HT1080 (cell line): ENCODE measurements at regions not wholly inside any gene's neighbourhood (a gene's known extent, or its start where the extent isn't known, plus 50 kb on each side); places are given as distances from the start of the nearest gene placed in this dataset.
A peak's percentile ranks its signal among the peaks of the same experiment; 100 is the strongest.
"Not testable (repeated sequence)": the region's sequence is repeated elsewhere in the genome, so short reads cannot be mapped to it uniquely, and the experiment has no call there.

Experiments used
- DNase-seq: peaks from one replicate; pipeline ENCODE4 v3.0.0-alpha.2; 2015; ENCODE audit warnings: low read depth

DNA sequence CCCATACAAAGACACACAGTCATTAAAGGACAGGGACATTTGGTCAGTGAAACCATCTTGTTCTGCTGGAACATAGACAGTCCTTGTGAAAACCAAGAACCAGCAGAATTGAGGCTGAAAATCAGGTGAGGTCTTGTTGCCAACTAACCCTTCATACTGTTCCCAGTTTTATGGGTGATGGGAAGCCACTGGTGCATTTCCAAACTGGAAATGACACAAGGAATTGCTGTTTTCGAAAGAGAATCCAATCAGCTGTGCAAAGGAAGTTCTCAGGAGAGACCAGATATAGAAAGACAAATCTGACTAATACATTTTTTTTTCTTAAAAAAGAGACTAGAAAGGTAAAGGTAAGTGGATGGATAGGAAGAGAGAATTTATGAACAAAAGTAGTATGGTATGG, 948.2 kb downstream of the TSN start:
- DNase-seq = no peak

DNA sequence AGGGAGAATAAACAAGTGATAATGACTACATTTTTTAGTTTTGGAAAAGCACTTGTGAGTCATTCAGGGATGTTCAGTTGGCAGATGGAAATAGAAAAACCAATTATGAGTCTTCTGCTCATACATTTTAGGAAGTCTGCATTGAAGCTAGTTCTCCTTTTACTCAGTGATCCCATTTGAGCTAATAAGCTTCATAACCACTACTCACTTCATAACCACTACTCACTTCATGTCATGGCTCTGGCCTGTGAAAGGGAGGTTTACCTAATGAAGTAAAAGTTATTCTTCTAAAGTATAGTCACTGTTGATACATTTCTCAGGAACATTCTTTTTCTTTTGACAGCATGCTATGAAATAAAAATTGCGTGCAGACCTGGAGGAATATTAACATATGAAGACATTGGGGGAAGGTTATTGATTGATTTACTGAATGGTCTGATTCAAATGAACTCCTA, 948.7 kb downstream of the TSN start:
- peak; percentile 8 for DNase-seq

DNA sequence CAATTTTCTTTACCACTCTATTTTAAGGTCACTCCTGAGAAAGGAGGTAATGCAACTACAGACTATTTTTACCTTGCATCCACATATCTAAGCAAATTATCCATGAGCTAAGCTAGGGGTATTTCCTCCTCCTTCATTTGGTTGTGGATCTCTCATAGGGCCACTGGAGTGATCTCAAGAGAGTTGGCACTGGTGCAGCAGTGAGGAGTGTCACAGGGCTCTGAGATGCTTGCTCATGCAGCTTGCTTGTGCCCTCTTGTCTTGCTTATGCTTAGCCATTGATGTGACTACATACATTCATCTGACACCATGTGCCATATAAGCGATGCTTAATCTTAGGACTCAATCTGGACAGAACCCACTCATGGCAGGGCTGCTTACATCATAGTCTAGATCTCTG, 950.3 kb downstream of the TSN start:
- DNase-seq = no peak

DNA sequence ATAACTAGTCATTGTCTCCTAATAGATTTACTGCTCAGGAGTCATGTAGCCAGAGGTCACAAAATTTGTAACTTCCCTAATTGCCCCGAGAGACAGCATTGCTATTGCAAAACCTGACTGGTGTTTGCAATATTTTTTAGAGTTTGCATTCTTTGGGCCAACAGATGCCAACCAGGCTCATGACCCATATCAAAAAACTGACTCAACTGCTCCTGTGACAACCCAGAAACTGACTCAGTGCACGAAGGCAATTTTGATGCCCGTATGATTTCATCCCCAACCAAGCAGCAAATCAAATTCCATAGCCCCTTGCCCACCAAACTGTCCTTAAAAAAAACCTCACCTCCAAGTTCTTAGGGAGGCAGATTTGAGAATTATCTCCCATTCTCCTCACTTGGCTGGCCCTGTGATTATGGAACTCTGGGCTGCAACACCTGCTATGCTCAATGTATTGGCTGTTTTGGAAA, 951.3 kb downstream of the TSN start:
- no peak for DNase-seq

DNA sequence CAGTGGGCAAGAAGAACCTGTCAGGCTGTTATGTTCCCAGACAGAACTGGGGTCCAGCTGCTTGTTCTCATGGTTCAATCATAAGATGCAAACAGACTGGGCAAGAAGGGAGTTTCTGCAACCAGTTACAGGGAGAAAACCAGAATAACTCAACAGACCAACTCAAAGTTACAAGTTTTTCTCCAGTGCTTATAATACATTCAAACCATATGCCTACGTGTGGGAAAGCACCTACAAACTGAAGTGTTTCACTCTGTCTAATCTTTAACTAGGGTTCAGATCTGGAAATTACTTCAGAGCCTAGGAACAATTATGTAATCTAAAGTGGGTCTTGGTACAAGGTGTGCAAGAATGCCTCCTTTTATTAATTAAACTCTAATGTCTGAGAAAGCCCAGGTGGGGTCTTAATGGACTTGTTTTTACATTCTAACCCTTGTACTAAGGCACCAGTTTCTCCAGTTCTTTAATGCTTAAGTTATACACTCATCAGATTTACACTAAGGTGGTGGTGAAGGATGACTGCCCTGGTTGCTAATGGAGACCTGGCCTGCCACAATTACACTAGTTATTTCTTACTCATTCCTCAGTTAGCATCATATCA, 951.9 kb downstream of the TSN start:
- peak; percentile 4 for DNase-seq

DNA sequence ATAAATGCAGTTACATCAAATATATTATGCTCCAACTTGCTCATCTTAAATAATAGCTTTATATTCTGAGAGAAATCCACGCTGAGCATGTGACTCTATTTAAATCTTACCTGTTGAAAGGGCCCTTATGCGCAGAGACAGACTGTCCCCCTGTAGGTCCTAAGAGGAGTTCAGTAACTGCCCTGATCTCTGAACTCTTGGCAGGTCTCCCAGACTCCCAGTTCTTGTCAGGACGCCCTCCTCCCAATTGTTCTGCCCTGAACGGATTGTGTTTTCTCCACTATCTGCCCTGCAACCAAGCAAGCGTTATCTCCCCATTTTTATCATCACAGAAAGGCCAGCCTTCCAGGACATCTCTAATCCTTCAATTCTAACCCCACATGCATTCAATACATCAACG, 954.6 kb downstream of the TSN start:
- DNase-seq = no peak

DNA sequence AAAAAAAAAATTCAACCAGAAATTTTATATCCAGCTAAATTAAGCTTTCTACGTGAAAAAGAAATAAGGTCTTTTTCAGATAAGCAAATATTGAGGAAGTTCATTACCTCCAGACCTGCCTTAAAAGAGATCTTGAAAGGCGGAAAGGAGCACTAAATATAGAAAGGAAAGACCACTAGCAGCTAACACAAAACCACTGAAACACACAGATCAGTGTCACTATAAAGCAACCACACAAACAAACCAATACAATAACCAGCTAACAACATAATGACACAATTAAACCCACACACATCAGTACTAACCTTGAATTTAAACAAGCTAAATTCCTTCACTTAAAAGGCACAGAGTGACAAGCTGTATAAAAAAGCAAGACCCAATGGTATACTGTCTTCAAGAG, 958.3 kb downstream of the TSN start:
- DNase-seq = no peak

DNA sequence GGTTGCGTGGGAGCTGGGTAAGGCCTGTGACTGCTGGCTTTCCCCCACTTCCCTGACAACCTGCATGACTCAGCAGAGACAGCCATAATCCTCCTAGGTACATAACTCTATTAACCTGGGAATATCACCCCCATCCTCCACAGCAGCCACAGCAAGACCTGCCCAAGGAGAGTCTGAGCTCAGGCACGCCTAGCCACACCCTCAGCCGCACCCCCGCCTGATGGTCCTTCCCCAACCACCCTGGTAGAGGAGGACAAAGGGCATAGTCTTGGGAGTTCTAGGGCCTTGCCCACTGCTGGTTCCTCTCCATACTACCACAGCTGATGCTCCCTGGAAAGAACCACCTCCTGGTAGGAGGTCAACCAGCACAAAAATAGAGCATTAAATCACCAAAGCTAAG, 965.4 kb downstream of the TSN start:
- not testable (repeated sequence) for DNase-seq

DNA sequence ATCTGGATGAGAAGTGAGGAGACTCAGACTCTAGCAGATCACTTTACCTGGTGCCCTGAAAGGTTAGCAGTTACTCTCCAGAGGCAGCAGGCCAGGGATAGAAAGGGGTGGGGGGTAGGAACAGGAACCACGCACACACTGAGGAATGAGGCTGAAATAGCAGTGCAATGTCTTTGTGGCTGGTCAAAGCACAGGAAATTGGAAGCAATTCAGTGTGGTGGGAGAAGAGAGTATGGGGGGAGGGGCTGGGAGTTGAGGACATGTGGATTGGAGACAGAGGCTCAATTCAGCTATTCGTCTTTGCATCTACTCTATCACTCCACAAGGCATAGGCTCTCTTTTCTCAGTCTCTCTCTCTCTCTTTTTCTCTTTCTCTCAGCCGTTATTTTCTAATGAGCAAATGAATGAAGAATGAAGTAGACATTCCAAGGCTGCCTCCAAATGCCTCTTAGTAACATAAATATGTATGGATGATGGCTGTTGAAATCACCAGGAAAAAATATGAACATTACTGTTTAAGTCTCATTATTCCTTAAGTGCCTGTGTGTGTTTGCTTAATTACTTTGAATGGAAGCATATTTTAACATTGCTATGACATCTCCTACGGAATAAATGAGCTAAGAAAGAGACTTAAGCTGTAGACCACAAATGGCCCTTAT, 979.4 kb downstream of the TSN start:
- DNase-seq = peak; percentile 77

DNA sequence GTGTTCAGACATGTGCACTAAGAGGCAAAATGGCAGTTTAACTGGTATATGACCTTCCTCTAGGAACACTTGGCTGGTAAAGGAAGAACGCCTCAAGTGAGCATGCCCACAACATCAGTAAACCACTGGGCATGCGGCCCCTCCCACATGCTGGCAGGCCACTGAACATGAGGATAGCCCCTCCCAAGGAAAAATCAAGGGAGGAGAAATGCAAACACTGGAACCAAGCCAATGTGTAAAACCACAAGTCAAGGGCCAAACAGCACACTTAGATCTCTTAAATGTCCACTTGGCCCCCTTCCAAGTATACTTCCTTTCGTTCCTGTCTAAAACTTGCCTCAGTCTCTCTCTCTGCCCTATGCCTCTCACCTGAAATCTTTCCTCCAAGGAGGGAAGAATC, 980.8 kb downstream of the TSN start:
- DNase-seq = peak; percentile 56

DNA sequence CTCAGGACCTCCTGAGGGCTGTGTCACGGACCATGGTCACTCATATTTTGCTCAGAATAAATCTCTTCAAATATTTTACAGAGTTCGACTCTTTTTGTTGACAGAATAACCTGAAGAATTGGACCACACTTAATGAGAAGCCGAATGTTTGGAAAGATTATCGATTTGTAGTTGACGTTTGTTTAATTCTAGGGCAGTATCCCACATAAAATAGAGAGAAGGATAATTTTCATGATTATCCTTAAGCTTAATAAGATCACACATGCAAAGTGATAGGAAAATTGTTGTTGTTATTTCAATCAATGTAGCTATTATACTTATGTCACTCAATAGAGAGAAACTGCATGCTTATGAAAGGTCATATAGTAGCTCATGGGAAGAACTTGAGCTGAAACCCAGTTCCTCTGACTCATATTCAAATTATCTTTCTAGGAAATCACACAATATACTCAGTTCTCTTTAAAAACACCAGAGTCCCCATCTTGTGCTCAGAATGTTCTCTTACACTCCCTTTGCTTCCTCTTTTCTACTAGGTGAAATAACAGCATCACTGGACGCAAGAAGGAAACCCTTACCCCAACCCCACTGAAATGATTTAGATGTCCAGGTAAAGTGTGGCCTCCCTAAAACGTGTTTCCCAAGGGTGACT, 982.1 kb downstream of the TSN start:
- DNase-seq = peak; percentile 55

DNA sequence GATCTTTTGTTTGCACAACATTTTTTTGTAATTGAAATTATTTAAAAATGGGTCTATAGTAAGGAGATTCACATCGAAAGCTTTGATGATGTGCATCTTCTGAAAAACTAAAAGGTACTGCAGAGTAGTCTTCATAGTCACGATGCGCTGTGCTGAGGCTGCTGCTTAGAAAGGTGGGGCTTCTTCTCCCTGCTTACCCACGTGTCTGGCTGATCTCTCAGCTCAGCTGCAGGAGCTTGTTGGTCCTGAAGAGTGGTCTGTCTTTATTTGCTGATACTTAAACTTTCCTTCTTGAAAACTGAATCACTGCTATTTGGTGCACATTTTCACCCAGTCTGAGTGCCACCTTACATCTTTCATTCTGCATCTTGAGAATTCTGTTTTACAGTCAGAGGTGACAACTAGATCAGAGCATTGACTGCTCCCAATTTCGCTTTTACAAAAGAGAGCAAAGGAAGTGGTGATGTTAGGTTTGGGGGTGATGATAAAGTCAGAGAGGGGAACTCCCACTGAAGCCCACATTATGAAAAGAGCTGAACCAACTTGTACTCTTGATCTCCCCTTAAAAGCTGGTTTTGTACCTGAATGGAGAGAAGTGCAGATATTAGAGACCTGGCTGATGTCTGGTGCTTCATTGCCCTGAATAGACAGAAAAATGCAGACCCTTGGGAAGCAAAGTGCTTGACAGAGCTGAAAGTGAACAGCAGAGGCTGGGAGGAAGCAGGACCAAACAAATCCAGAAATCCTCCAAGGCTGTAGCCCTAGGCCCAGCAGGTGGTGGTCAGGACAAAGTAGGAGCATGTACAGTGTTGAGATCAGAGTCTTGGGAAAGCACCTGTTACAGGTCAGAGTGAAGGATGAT, 984.5 kb downstream of the TSN start:
- no peak for DNase-seq

DNA sequence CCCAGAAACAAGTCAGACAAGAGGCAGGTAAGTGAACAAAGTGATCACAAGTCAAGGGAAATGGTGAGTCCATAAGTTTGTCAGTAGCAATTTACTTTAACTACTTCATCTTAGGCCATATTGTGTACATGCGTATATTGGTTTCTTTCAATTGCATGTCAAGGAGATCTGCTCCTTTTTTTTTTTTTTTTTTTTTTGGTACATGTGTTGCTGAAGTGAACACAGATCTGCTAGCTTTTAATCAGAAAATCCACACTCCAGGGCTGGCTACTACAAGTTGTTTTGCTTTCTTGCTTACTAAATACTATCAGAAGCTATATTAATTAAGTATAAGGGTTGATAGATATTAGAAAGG, 985.1 kb downstream of the TSN start:
- no peak for DNase-seq

DNA sequence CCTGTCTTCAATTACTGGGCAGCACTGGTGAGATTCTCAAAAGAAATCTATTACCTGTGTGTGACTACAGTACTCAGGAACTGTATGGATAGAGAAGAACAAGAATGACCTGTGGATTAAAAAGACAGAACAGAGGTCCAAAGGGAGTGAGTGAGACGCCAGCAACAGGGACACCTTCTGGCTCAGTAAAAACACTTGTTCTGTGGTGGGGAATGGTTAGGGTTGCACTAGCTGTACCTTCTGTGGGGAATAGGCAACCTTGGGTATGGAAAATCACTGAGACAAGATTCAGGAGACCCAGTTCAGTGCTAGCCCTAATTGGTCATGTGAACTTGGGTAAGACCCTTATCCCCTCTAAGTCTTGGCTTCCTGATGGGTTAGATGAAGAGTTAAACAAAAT, 986.0 kb downstream of the TSN start:
- DNase-seq = no peak

DNA sequence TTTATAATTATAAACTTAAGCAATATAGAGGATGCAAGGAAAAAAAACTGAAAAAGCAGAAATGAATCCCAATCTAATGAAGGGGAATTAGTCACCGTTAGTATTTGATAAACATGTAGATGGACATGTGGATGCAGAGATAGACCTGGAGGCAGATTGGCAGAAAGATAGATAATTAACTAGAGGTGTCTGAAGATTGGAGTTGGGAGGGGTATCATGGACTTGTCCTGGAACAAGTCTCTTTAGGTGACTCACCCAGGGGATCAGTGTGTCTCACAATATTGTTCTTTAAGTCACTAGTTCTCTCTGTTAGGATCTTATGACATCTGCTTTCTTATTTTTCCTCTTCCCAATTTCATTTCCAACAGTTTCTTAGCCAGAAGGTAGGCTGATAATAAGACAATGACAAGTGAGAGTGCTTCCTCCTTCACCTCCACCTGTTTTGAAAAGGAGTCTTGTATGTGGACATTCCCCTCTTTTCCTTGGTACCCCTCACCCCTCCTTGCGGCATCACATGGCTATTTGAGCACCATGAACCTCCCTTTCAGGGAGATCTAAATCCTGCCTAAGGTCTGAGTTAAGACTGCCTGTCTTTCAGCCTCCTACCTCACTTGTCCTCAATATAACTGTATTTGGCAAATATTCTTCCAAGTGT, 987.7 kb downstream of the TSN start:
- DNase-seq = no peak

DNA sequence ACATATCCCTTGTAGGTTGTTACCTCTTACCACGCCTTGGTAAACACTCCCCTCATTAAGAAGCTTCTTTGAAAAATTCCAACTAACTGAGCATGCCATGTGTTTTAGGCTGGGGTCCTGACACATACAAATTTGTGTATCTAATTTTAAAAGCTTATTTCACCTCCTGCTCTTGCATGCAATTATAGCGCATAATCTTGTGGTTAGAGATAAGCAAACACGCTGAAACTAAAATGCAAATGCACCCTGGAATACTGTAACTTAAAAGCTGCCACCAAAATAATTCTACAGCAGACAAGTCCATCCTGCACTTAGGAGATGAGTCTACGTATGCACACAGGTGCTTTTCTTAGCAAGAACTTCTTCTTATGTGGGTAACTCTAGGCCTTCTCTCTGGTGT, 990.2 kb downstream of the TSN start:
- no peak for DNase-seq

DNA sequence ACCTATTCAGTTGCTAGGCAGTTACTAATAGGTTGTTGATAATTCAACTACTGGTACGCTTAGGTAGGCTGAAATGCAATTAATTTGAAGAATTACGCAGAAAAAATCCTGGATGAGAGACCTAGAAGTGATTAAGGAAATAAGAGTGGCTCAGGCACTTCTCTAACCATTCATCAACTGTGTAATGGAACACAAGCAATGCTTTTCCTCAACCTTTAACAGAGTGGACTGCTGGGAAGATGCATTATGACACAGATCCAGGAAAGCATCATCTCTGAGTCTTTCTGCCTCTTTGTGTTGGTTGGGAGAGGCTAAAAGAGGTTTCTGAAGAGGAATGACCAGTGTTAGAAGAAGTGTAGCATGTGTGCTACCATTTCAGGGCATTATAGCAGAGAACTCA, 992.2 kb downstream of the TSN start:
- DNase-seq = no peak

DNA sequence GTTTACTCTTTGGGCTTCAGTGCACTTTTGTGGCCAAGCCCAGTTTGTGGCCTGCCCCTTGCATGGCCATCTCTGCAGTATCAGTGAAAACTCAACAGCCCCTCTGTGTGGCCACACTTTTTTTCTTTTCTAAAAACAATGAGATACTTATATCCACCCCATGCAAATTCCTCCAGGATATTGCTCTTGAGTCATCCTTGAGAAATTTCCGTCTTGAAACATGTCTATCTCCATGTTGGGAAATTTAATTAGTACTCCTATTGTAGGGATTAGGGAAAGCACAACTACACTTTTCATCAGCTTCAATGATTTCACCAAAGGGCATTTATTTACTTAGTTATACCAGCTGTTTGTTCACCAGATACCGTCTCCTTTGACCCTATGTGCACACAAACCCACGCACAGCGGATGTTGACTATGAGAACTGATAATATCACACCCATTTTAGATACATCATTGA, 993.1 kb downstream of the TSN start:
- peak; percentile 97 for DNase-seq

DNA sequence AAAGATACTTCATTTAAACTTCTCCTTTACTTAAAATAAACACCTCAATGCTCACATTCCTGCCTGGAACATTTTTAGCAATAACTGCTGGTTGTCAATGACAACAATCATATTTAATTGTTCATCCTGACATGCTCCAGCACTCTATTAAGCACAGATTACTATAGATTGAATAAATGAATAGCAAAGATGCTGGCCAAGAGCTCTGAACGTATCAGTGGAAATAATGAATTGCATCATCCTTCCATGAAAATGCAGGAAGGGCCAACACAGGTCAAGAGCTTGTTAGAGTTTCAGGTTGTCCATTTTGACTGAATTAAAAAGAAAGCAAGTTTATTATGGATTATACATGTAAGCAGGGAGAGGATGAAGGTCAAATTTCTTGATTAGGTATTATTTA, 994.0 kb downstream of the TSN start:
- DNase-seq = no peak

DNA sequence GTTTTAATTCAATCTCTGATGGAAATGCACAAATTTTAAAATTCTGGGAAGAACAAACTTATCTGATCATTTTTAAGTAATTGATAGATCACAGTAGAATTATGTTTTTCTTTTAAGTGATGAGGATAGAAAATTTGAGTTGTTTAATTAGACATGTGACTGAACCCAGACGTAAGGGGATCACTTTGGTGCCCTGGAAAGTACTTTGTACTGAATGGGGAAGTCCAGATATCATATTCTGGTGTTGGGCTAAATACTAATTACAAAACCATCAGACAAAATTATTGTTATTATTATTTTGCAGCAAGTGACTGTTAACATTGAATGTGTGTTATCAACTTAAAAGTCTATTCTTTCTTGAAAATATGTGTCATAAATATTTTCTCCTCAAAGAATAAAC, 994.6 kb downstream of the TSN start:
- DNase-seq = no peak

DNA sequence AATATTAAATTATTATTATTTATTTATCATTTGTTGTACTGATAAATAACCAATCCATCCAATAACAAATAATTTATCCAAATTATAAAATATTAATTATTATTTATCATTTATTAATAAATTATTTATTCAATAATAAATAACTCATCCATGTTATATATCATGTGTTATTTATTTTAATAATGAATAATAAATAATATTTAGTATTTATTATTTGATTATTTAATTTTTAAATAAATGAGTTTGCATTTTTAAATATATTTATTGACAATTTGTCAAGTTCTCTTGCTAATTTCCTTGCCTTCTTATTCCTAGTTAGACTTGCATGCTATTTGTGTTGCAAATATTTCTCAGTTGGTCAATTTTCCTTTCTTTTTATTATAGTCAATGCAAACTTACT, 995.4 kb downstream of the TSN start:
- no peak for DNase-seq
